ENCODE measurements at regions not wholly inside any gene's neighbourhood (a gene's known extent, or its start where the extent isn't known, plus 50 kb on each side); places are given as distances from the start of the nearest gene placed in this dataset.
A peak's percentile ranks its signal among the peaks of the same experiment; 100 is the strongest.

DNA sequence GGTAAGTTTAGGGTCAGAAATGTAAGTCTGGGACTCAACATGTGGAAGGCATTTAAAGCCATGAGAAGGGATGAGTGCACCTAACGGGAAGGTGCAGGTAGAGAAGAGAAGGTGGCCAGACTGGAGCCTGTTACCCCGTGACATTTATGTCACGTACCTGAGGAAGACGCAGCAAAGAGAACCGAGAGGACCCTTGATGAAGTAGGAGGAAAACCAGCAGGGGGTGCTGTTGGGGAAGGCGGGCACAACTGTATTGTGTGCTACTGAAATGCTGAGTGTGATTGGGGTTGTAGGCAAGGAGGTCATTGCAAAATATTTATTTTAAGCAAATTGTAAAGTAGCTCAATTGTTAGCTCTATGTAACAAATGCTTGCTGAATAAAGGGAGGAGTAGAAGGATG, 338.2 kb upstream of the PRKCQ start (continued):
- TF ChIP-seq, protein P1, sequence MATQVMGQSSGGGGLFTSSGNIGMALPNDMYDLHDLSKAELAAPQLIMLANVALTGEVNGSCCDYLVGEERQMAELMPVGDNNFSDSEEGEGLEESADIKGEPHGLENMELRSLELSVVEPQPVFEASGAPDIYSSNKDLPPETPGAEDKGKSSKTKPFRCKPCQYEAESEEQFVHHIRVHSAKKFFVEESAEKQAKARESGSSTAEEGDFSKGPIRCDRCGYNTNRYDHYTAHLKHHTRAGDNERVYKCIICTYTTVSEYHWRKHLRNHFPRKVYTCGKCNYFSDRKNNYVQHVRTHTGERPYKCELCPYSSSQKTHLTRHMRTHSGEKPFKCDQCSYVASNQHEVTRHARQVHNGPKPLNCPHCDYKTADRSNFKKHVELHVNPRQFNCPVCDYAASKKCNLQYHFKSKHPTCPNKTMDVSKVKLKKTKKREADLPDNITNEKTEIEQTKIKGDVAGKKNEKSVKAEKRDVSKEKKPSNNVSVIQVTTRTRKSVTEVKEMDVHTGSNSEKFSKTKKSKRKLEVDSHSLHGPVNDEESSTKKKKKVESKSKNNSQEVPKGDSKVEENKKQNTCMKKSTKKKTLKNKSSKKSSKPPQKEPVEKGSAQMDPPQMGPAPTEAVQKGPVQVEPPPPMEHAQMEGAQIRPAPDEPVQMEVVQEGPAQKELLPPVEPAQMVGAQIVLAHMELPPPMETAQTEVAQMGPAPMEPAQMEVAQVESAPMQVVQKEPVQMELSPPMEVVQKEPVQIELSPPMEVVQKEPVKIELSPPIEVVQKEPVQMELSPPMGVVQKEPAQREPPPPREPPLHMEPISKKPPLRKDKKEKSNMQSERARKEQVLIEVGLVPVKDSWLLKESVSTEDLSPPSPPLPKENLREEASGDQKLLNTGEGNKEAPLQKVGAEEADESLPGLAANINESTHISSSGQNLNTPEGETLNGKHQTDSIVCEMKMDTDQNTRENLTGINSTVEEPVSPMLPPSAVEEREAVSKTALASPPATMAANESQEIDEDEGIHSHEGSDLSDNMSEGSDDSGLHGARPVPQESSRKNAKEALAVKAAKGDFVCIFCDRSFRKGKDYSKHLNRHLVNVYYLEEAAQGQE (IDR thresholded peaks at IDR 0.05; ENCODE audit: borderline replicate concordance): peak; percentile 36; the same call in 1 of the 2 replicates
- TF ChIP-seq, protein P1 (CRISPR knock-in tag; IDR thresholded peaks at IDR 0.05; ENCODE audit: low read depth): no peak
- no peak for TF ChIP-seq POU5F1 (IDR thresholded peaks at IDR 0.05; ENCODE audit: borderline replicate concordance, low read depth, low read length, partially characterized antibody)
- TF ChIP-seq, protein P2, sequence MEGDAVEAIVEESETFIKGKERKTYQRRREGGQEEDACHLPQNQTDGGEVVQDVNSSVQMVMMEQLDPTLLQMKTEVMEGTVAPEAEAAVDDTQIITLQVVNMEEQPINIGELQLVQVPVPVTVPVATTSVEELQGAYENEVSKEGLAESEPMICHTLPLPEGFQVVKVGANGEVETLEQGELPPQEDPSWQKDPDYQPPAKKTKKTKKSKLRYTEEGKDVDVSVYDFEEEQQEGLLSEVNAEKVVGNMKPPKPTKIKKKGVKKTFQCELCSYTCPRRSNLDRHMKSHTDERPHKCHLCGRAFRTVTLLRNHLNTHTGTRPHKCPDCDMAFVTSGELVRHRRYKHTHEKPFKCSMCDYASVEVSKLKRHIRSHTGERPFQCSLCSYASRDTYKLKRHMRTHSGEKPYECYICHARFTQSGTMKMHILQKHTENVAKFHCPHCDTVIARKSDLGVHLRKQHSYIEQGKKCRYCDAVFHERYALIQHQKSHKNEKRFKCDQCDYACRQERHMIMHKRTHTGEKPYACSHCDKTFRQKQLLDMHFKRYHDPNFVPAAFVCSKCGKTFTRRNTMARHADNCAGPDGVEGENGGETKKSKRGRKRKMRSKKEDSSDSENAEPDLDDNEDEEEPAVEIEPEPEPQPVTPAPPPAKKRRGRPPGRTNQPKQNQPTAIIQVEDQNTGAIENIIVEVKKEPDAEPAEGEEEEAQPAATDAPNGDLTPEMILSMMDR (IDR thresholded peaks at IDR 0.05 in 2 of 3, conservative IDR thresholded peaks at IDR 0.05 in 1 of 3; ENCODE audit: insufficient read depth in 2 of 3, low read depth in 1 of 3, low read length in 3 of 3): peak; percentile 51 to 64 (median 63)
- TF ChIP-seq, protein P3, sequence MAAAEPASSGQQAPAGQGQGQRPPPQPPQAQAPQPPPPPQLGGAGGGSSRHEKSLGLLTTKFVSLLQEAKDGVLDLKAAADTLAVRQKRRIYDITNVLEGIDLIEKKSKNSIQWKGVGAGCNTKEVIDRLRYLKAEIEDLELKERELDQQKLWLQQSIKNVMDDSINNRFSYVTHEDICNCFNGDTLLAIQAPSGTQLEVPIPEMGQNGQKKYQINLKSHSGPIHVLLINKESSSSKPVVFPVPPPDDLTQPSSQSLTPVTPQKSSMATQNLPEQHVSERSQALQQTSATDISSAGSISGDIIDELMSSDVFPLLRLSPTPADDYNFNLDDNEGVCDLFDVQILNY (CRISPR knock-in tag; IDR thresholded peaks at IDR 0.05): no peak
- TF ChIP-seq, protein P4, sequence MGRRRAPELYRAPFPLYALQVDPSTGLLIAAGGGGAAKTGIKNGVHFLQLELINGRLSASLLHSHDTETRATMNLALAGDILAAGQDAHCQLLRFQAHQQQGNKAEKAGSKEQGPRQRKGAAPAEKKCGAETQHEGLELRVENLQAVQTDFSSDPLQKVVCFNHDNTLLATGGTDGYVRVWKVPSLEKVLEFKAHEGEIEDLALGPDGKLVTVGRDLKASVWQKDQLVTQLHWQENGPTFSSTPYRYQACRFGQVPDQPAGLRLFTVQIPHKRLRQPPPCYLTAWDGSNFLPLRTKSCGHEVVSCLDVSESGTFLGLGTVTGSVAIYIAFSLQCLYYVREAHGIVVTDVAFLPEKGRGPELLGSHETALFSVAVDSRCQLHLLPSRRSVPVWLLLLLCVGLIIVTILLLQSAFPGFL (CRISPR knock-in tag; IDR thresholded peaks at IDR 0.05): no peak
- no peak for TF ChIP-seq HLTF (IDR thresholded peaks at IDR 0.05)
- 0 out of 2 replicates have a peak, but pooled peaks have one; percentile 26 for TF ChIP-seq SMC3 (conservative IDR thresholded peaks at IDR 0.05; ENCODE audit: insufficient read depth, low read depth, low read length)
- no peak for TF ChIP-seq KDM5B (IDR thresholded peaks at IDR 0.05; ENCODE audit: insufficient replicate concordance, low read depth, low read length)
- TF ChIP-seq KDM2B (CRISPR knock-in tag; IDR thresholded peaks at IDR 0.05): no peak
- TF ChIP-seq, protein P5, sequence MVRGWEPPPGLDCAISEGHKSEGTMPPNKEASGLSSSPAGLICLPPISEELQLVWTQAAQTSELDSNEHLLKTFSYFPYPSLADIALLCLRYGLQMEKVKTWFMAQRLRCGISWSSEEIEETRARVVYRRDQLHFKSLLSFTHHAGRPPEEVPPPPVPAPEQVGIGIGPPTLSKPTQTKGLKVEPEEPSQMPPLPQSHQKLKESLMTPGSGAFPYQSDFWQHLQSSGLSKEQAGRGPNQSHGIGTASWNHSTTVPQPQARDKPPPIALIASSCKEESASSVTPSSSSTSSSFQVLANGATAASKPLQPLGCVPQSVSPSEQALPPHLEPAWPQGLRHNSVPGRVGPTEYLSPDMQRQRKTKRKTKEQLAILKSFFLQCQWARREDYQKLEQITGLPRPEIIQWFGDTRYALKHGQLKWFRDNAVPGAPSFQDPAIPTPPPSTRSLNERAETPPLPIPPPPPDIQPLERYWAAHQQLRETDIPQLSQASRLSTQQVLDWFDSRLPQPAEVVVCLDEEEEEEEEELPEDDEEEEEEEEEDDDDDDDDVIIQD (CRISPR knock-in tag; IDR thresholded peaks at IDR 0.05): no peak
- TF ChIP-seq NRF1 (conservative IDR thresholded peaks at IDR 0.05 in 1 of 2, IDR thresholded peaks at IDR 0.05 in 1 of 2): no peak
- TF ChIP-seq HIVEP1 (CRISPR knock-in tag; IDR thresholded peaks at IDR 0.05): no peak
- TF ChIP-seq, protein P6, sequence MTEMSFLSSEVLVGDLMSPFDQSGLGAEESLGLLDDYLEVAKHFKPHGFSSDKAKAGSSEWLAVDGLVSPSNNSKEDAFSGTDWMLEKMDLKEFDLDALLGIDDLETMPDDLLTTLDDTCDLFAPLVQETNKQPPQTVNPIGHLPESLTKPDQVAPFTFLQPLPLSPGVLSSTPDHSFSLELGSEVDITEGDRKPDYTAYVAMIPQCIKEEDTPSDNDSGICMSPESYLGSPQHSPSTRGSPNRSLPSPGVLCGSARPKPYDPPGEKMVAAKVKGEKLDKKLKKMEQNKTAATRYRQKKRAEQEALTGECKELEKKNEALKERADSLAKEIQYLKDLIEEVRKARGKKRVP (CRISPR knock-in tag; IDR thresholded peaks at IDR 0.05): no peak
